Prostate gland (tissue), 2 donors: ENCODE measurements at regions not wholly inside any gene's neighbourhood (a gene's known extent, or its start where the extent isn't known, plus 50 kb on each side); places are given as distances from the start of the nearest gene placed in this dataset.

Experiments used
- CTCF ChIP-seq, 4 experiments: fragments of 200-600 bp in 2 of 4; fragments of 450-650 bp in 2 of 4; sonication (generic) in 2 of 4; IDR thresholded peaks; 1 replicate in 3 of 4; 2 replicates in 1 of 4; pipeline ENCODE4 v1.5.1; 2016 to 2019; ENCODE audit warnings: antibody characterized with exemption in 4 of 4, mild to moderate bottlenecking in 2 of 4, moderate library complexity in 2 of 4
- POLR2A ChIP-seq: fragments of 450-650 bp; IDR thresholded peaks from one replicate; pipeline ENCODE4 v1.6.1; 2016; ENCODE audit warnings: antibody characterized with exemption, mild to moderate bottlenecking
- POLR2AphosphoS5 ChIP-seq: sonication (generic); formaldehyde crosslinking; IDR thresholded peaks from one replicate; pipeline ENCODE4 v1.6.1; 2017; ENCODE audit warnings: antibody characterized with exemption

DNA sequence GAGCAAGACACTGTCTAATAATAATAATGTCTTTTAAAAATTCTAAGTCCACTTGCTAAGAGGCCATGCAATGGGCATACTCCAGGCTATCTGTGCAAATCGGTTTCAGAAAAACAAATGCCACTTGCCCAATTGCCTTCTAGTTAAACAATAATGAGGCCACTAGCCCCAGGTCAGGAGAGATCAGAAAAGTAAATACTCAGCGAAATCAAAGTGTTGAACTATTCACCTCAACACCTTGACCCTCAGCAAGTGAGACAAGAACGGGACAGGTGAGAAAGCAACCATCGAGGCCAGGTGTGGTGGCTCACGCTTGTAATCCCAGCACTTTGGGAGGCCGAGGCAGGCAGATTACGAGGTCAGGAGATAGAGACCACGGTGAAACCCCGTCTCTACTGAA, 72.3 kb upstream of the SYN3 start:
- no peak for TF ChIP-seq CTCF (IDR thresholded peaks at IDR 0.05)
- TF ChIP-seq POLR2A: no peak
- no peak for TF ChIP-seq POLR2AphosphoS5
